Heart right ventricle (tissue), 16 donors: ENCODE measurements at regions not wholly inside any gene's neighbourhood (a gene's known extent, or its start where the extent isn't known, plus 50 kb on each side); places are given as distances from the start of the nearest gene placed in this dataset.

ENCODE experiments used
- ATAC-seq, 8 donors: fragments of 200-7000 bp; cut with Tn5 transposase; one replicate each; pipeline ENCODE4 v1.9.1; 2020; ENCODE audit warnings: mild to moderate bottlenecking in 8 of 8, moderate library complexity in 8 of 8, moderate number of reproducible peaks in 1 of 8
- DNase-seq, 2 donors: peaks; one replicate each; pipeline ENCODE4 v3.0.0-alpha.2; 2020
- H3K27ac ChIP-seq, 10 donors: fragments of 200-600 bp; sonication (generic) in 2 of 10; one replicate each; pipeline versions ENCODE4 v1.5.0 to v1.8.0; 2020 to 2022; ENCODE audit warnings: mild to moderate bottlenecking in 3 of 10
- H3K27me3 ChIP-seq, 7 donors: fragments of 200-600 bp; one replicate each; pipeline ENCODE4 v1.8.0; 2021 to 2022; ENCODE audit warnings: mild to moderate bottlenecking in 2 of 7
- H3K36me3 ChIP-seq, 9 donors: fragments of 200-600 bp; sonication (generic) in 1 of 9; one replicate each; pipeline versions ENCODE4 v1.5.0 to v1.8.0; 2020 to 2022; ENCODE audit warnings: mild to moderate bottlenecking in 2 of 9
- H3K4me1 ChIP-seq, 9 donors: fragments of 200-600 bp; sonication (generic) in 1 of 9; one replicate each; pipeline versions ENCODE4 v1.5.0 to v1.8.0; 2020 to 2022; ENCODE audit warnings: mild to moderate bottlenecking in 4 of 9
- H3K4me3 ChIP-seq, 10 donors: fragments of 200-600 bp; sonication (generic) in 2 of 10; one replicate each; pipeline versions ENCODE4 v1.5.0 to v1.8.0; 2020 to 2022; ENCODE audit warnings: mild to moderate bottlenecking in 7 of 10, moderate library complexity in 2 of 10
- H3K9me3 ChIP-seq, 11 donors: fragments of 200-600 bp in 10 of 11; sonication (generic) in 2 of 11; one replicate each; pipeline versions ENCODE4 v1.5.0 to v1.8.0; 2013 to 2022; ENCODE audit warnings: mild to moderate bottlenecking in 2 of 11, control low read depth in 1 of 11, moderate library complexity in 1 of 11
- CTCF ChIP-seq, 9 donors: fragments of 200-600 bp; sonication (generic) in 2 of 9; IDR thresholded peaks; one replicate each; pipeline versions ENCODE4 v1.5.0 to v1.8.0; 2021 to 2022; ENCODE audit warnings: antibody characterized with exemption in 9 of 9, mild to moderate bottlenecking in 5 of 9, moderate library complexity in 1 of 9
- WGBS, 2 donors: extraction: QIAGEN DNeasy Blood & Tissue Kit; methylation state at CpG; one replicate each; pipeline ENCODE4 v1.1.7; 2013; ENCODE audit warnings: inconsistent platforms in 1 of 2; 5-methylcytosine and 5-hydroxymethylcytosine counted together
- intact Hi-C, 10 donors: fragments of 100-400 bp; cut with DNase I; formaldehyde crosslinking; loops; one replicate each; pipeline versions ENCODE4 v1.11.1 to v1.14.2; 2022
- donor health status: Arrhythmogenic right ventricular cardiomyopathy.
- donor health status: ischemic (EF 13 %, LVEDD 7.1; RV severe dilation, severe dysfunction).
- donor health status: healthy with polysubstance abuse.
- donor health status: DM: no; HTN: yes; CAD: no.
- donor health status: DM: no; HTN: no; CAD: no.
- donor health status: ischemic (EF 25% LVEDD 6.9; RV normal size, moderate dysfunction).
- donor health status: ischemic (EF 25% LVEDD 5.7; RV mildly dilated, moderate dysfunction).
- donor health status: healthy.
- donor health status: DM: yes; HTN: yes; CAD: no.
- donor health status: Ischemic cardiomyopathy.
- donor health status: ischemic (EF 35%, LVEDD 5.7; RV mildly dilated, moderate dysfunction).
- donor health status: nonischemic (EF 11% LVEDD 7.7; RV severe dilation, severe dysfunction).
- donor health status: DM: yes; HTN: yes; CAD: no.
- donor health status: PGD.
- donor health status: ischemic (EF 29% LVEDD 5.4; RV normal size, mild dysfunction).
- donor health status: nonischemic (EF 23%, LVEDD 6.1; RV moderate dilation, normal function).

- H3K4me3 ChIP-seq: no peak overlapping the region
- ATAC-seq: peak in 7 of 8 donors; percentile 31 to 65 (median 50)
- 57 to 73% methylated on average over 4 of the region's 4 CpGs for WGBS, 2 donors
- peaks cover 0 to 13% (median 0%) of the 10 kb centered on the region in 11 donors for H3K9me3 ChIP-seq
- intact Hi-C loops: no loop called here
- no peaks in the 10 kb centered on the region for H3K27me3 ChIP-seq
- no peak for TF ChIP-seq CTCF (IDR thresholded peaks at IDR 0.05)
- no peaks in the 10 kb centered on the region for H3K4me1 ChIP-seq
- peak overlapping the region in 1 of 10 donors; percentile 36 for H3K27ac ChIP-seq
- DNase-seq: no peak
- no peaks in the 10 kb centered on the region for H3K36me3 ChIP-seq
Observed at GRCh38 chr3:145952536-145952935, 208.4 kb downstream of the PLOD2 start.

DNA sequence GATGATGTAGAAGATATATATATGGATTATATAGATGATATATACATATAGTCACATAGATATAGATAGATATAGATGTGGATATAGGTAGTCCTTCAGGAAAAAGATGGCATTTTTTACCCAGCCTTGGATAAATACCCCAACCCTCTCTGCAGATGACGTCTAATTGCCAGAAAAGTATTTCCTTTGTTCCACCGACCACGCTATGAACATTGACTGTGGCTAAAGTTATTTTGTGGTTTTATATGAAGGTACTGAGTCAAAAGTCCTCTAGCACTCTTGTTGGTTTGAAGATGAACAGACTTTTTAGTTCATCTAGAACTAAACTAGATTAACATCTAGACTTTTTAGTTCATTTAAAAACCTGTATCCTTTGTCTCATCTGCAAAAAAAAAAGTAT lies 207.7 kb downstream of the PLOD2 start:
- Histone ChIP-seq H3K4me1 (no peaks in the 10 kb centered on the region), H3K27ac (no peak overlapping the region), H3K36me3 (no peaks in the 10 kb centered on the region), H3K4me3 (no peak overlapping the region), H3K9me3 (peaks cover 0 to 13% (median 0%) of the 10 kb centered on the region in 11 donors), H3K27me3 (no peaks in the 10 kb centered on the region)
- WGBS, 2 donors: 87 to 88% methylated on average over 3 of the region's 3 CpGs
- intact Hi-C loops: no loop called here
- ATAC-seq (no peak), DNase-seq (no peak)
- TF ChIP-seq CTCF (IDR thresholded peaks at IDR 0.05): no peak

DNA sequence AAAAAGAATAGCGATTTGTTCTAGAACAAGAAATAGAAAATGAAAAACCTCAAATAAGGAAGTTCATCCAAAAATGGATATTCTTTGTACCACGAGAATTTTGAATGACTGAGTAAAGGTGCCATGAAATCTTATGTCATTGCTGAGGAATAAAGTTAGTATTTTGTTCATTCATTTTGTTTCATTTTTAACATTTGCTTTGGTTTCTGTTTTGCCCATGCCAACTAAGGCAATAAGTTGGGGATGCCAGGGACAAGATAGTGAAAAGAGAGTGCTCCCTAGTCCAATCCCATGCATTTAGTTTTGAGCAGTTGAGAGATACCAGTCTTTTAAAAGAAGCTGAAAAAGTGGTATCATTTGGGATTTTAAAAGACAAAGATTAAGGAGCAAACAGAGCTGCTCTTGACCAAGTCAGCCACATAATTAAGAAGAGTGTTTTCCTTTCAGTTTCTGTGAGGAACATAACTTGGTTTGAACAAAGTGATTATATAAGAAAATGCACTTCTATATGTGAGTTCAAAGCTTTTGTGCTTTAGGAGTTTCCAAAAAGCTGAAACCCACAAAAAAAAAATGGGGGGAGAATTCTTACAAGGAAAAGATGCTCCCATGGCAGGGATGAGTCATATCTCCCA lies 201.4 kb downstream of the PLOD2 start:
- Histone ChIP-seq H3K36me3 (no peaks in the 10 kb centered on the region), H3K27ac (no peak overlapping the region), H3K9me3 (no peaks in the 10 kb centered on the region), H3K4me3 (no peak overlapping the region), H3K4me1 (peaks cover 0 to 5% (median 0%) of the 10 kb centered on the region in 9 donors), H3K27me3 (no peaks in the 10 kb centered on the region)
- intact Hi-C loops: no loop called here
- 88% methylated on average over 2 of the region's 2 CpGs for WGBS, 2 donors
- DNase-seq (no peak), ATAC-seq (no peak)
- TF ChIP-seq CTCF (IDR thresholded peaks at IDR 0.05): no peak

GRCh38 chr3:145963111-145963510 lies 197.9 kb downstream of the PLOD2 start:
- ATAC-seq (no peak), DNase-seq (no peak)
- no peaks in the 10 kb centered on the region for H3K27me3 ChIP-seq
- 72 to 80% methylated on average over 2 of the region's 2 CpGs for WGBS, 2 donors
- TF ChIP-seq CTCF (IDR thresholded peaks at IDR 0.05): no peak
- H3K27ac ChIP-seq: no peak overlapping the region
- no peaks in the 10 kb centered on the region for H3K9me3 ChIP-seq
- peaks cover 0 to 5% (median 0%) of the 10 kb centered on the region in 9 donors for H3K4me1 ChIP-seq
- H3K4me3 ChIP-seq: no peak overlapping the region
- H3K36me3 ChIP-seq: no peaks in the 10 kb centered on the region
- intact Hi-C loops: no loop called here
